ENCODE measurements at regions not wholly inside any gene's neighbourhood (a gene's known extent, or its start where the extent isn't known, plus 50 kb on each side); places are given as distances from the start of the nearest gene placed in this dataset.
"Not testable (repeated sequence)": the region's sequence is repeated elsewhere in the genome, so short reads cannot be mapped to it uniquely, and the experiment has no call there.

DNA sequence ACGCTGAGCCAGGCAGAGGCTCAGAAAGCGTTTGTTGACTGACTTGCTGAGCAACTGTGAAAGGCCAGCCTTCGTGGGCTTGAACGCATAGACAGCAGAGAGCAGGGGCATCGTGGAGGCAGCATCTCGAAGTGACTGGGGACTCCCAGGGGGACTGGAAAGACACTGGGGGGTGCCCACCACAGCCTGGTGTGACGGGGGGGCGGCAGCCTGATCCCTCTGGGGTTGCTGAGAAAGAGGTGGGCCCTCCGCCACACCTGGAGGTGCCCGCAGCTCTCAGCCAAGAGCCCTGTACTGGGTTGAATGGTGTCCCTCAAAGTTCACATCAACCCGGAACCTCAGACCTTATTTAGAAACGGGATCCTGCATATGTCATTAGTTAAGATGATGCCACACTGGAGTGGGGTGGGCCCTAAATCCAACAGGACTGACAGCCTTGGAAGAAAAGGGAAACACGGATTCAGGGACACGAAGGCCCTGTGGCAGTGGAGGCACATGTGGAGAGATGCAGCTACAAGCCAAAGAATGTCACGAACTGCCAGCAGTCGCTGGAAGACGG lies 84.6 kb downstream of the RFLNA start:
- no peak for DNase-seq

GRCh38 chr12:124378926-124379325 lies 84.0 kb downstream of the RFLNA start:
- no peak for DNase-seq

- DNase-seq: no peak
These were observed 83.2 kb downstream of the RFLNA start for GRCh38 chr12:124377981-124378509.

GRCh38 chr12:124376435-124376834 lies 81.5 kb downstream of the RFLNA start:
- no peak for DNase-seq

DNA sequence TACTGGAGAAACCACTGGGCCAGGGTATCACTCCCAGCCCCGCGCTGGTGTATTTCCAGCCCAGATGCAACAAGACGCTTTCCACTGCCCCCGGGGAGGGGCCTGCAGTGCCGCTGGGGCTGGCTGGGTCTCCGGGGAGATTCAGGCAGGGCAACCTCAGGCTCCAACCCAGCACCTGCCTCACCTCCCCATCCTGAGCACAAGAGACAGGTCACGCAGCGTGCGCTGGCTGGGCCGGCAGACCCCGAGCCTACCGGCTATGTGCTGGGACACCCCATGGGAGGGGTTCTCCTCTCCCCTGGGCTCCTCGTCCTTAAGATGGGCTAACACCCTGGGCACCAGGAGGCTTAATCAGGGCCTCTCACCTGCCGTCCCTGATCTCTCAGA lies 80.9 kb downstream of the RFLNA start:
- no peak for DNase-seq

DNA sequence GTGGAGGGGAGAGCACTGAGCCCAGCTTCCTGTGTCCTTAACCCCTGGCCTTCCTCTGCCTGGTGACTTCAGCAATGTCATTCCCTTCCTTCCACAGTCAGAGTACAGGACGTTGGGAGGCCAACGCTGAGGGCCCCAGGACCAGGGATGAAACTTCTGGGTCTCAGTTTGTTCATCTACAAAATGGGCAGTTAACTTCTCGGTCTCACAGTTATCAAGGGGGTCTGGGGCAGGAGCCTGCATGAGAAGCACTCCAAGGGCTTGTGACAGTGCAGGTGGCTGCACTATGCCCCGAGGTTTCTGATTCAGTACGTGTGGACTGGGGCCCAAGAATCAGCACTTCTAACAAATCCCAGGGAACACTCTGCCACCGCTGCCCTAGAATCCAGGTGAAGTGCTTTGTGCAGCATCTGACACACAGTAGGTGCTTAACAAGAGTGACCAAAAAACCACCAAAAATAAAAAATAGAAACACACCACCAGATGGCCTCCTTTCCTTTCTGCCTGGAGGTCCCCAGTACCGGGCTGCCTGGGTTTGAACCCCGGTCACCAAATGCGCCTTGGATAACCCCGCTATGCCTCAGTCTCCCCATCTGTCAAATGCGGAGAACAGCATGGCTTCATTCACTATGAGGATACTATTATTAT lies 80.4 kb downstream of the RFLNA start:
- DNase-seq: no peak

- DNase-seq: no peak
These were observed 79.7 kb downstream of the RFLNA start for GRCh38 chr12:124374567-124374966.

DNA sequence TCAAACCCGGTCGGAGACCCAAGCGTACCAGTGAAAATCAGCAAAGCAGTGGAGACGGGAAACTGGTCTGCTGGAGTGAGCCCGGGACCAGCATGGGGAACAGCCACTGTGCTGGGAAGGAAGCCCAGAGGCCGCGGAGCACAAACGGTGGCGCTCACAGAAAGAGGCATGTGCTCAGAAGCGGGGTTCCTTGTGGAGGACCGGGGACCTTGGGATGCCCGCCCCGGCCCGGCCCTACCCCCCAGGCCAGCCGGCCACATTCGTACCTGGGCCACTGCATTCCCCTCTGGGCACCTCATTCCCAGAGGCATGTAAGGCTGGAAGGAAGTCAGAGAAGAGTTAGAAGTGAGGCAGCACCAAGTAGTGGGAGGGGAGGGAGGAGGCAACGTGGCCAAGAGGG lies 79.3 kb downstream of the RFLNA start:
- DNase-seq: no peak

GRCh38 chr12:124373701-124374100 lies 78.8 kb downstream of the RFLNA start:
- not testable (repeated sequence) for DNase-seq

DNA sequence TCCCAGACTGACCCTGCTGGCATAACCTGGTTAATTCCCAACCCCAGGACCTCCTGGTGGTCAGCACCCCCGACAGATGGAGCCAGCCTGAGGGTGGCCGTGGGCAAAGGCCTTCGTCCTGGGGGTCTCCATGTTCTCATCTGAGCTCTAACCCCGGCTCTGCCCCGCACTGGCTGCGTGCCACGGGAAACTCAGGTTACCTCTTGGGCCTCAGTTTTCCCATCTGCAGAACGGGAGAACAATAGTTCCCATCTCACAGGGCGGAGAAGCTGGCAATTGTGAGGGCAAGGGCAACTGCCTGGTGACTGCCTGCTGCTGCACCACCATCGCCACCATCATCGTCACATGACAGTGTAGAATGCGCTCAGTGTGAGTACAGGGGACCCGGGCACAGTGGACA lies 77.9 kb downstream of the RFLNA start:
- no peak for DNase-seq

- no peak for DNase-seq
These were observed 77.2 kb downstream of the RFLNA start for GRCh38 chr12:124371970-124372555.

- no peak for DNase-seq
These were observed 76.5 kb downstream of the RFLNA start for GRCh38 chr12:124371366-124371765.

DNA sequence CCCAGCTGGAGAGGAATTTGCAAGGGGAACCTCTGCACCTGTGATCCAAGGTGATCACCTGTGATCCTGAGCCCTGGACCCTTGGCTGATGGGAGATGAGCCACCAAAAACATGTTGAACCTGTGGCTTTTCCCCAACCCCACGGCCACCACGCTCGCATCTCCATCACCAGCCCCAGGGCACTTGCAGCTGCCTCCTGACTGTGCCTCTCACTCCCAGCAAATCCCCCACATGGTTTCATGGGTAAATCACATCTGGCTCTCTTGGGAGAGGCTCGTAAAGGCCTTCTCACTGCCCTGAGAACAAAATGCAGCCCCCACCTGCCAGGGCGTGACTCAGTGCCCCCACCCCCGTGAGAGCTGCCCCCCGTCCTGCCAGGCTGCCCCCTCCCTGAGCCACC lies 76.0 kb downstream of the RFLNA start:
- no peak for DNase-seq

DNA sequence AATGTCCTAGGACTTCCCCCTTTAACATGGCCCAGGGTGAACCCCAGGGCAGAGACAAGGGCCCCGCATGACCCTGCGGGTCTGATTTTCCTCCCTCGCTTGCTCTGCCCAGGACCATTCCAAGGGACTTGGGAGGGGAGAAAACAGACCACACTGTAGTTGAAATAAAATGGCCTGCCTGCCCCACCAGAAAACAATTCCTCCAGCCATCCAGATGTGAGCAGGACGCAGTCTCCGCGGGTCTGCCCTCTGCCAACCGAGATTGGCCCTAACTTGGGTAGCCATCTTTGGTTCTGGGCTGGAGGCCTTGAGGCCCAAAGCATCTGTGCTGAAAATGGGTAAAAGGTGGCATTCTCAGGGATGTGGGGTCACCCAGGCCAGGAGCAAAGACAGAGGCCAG lies 75.5 kb downstream of the RFLNA start:
- DNase-seq: no peak

DNA sequence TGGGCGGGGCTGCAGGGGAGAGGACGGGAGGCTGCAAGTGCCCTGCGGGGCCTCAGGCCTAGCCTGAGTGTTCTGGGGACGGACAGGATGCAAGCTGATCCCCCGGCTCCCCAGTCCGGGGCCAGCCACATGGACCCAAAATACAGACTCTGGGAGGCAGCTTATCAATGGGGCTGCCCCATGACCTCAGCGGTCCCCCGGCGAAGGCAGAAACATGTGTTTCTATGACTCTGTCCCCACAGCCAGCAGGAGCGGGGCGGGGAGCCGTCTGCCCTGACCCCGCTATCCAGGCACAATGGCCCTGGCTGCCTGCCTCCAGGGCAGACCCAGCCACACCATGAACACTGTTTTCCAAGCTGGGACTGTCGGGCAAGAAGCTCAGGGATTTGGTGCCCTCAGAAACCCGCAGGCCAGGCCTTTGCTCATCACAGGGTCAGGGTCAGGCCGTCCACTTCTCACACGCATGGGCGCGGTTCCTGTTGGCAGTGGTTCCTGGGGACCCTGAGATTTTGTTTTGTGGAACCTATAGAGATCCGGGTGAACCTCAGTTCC lies 75.0 kb downstream of the RFLNA start:
- no peak for DNase-seq

GRCh38 chr12:124369055-124369826 lies 74.3 kb downstream of the RFLNA start:
- no peak for DNase-seq

- no peak for DNase-seq
These were observed 73.6 kb downstream of the RFLNA start for GRCh38 chr12:124368421-124369032.

DNA sequence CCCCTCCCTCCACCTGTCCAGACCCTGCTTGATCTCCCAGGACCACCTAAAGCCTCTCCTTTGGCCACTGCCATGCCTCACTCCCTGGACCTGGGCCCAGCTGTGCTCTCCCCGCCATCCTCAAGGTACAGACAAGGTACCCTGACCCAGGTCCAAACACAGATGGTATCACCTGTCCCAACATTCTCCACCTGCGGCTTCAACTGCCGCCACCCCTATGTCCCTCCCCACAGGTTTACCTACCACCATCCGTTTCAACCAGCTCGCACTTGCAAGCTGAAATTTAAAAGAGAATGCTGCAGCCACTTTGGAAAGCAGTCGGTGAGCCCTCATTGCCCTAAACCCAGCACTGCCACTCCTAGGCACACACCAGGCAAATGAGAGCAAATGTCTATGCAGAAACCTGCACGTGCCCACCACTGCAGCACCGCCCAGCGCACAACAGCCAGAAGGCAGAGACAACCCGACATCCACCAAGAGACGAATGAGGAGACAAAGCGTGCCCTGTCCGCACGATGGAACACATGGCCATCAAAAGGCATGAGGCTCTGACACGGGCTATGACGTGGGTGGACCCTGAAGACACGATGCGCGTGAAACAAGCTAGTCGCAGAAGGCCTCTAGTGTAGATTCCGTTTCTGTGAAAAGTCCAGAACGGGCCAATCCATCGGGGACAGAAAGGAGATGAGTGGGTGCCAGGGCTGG lies 71.0 kb downstream of the RFLNA start:
- DNase-seq: no peak

Data from DMS79 (cell line).